Testis (tissue), 2 donors: ENCODE measurements at regions not wholly inside any gene's neighbourhood (a gene's known extent, or its start where the extent isn't known, plus 50 kb on each side); places are given as distances from the start of the nearest gene placed in this dataset.

ENCODE experiments used
- DNase-seq: peaks from one replicate; pipeline ENCODE4 v3.0.0-alpha.2; 2019
- H3K27ac ChIP-seq, 2 donors: fragments of 200-600 bp; sonication (generic); one replicate each; pipeline ENCODE4 v1.5.1; 2019
- H3K27me3 ChIP-seq: fragments of 200-600 bp; sonication (generic); one replicate; pipeline ENCODE4 v1.5.1; 2019
- H3K36me3 ChIP-seq: fragments of 200-600 bp; sonication (generic); one replicate; pipeline ENCODE4 v1.5.1; 2017; ENCODE audit warnings: low read depth; ENCODE audit errors: missing control alignments
- H3K4me1 ChIP-seq: fragments of 200-600 bp; sonication (generic); one replicate; pipeline ENCODE4 v1.5.1; 2019
- H3K4me3 ChIP-seq, 2 donors: fragments of 200-600 bp; sonication (generic); one replicate each; pipeline ENCODE4 v1.5.1; 2017 to 2019
- H3K9me3 ChIP-seq: fragments of 200-600 bp; sonication (generic); one replicate; pipeline ENCODE4 v1.5.1; 2017
- POLR2A ChIP-seq: fragments of 450-650 bp; IDR thresholded peaks from one replicate; pipeline ENCODE4 v1.6.1; 2017; ENCODE audit warnings: antibody characterized with exemption, mild to moderate bottlenecking, moderate library complexity
- WGBS, 2 donors: methylation state at CpG; one replicate each; pipeline ENCODE4 v1.1.5; 2018; 5-methylcytosine and 5-hydroxymethylcytosine counted together
- intact Hi-C: fragments of 100-400 bp; cut with DNase I; formaldehyde crosslinking; loops from one replicate; pipeline ENCODE4 v1.15.1; 2023; ENCODE audit warnings: low total_unique reads
- TF ChIP-seq, protein P1 (sequence below), 3 experiments: fragments of 450-650 bp in 2 of 3; fragments of 200-600 bp in 1 of 3; sonication (generic) in 1 of 3; IDR thresholded peaks; one replicate each; pipeline ENCODE4 v1.5.1; 2016 to 2019; ENCODE audit warnings: antibody characterized with exemption in 3 of 3, mild to moderate bottlenecking in 2 of 3, moderate library complexity in 1 of 3

GRCh38 chr4:27843776-27844175 is 983.1 kb downstream of the STIM2 start:
- no peak for TF ChIP-seq POLR2A
- TF ChIP-seq, protein P1, sequence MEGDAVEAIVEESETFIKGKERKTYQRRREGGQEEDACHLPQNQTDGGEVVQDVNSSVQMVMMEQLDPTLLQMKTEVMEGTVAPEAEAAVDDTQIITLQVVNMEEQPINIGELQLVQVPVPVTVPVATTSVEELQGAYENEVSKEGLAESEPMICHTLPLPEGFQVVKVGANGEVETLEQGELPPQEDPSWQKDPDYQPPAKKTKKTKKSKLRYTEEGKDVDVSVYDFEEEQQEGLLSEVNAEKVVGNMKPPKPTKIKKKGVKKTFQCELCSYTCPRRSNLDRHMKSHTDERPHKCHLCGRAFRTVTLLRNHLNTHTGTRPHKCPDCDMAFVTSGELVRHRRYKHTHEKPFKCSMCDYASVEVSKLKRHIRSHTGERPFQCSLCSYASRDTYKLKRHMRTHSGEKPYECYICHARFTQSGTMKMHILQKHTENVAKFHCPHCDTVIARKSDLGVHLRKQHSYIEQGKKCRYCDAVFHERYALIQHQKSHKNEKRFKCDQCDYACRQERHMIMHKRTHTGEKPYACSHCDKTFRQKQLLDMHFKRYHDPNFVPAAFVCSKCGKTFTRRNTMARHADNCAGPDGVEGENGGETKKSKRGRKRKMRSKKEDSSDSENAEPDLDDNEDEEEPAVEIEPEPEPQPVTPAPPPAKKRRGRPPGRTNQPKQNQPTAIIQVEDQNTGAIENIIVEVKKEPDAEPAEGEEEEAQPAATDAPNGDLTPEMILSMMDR (IDR thresholded peaks at IDR 0.05): no peak
- no peak for DNase-seq
- no peaks in the 10 kb centered on the region for H3K4me1 ChIP-seq
- H3K27ac ChIP-seq: no peak overlapping the region
- H3K27me3 ChIP-seq: no peaks in the 10 kb centered on the region
- H3K4me3 ChIP-seq: no peak overlapping the region
- no peaks in the 10 kb centered on the region for H3K9me3 ChIP-seq
- no peaks in the 10 kb centered on the region for H3K36me3 ChIP-seq
- intact Hi-C loops: no loop called here

DNA sequence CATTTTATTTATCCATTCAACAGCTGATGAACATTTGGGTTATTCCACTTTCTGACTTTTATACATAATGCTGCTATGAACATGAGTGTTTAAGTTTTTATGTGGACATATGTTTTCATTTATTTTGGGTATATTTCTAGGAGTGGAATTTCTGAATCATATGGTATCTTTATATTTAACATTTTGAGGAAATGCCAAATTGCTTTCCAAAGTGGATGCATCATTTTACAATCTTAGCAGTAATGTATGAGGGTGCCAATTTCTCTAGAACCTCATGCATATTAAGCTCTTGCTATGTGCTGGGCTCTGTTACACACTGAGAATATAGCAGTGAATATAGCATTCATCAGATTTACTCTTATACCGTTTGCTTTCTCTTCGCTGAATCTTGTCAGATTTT is 983.7 kb downstream of the STIM2 start:
- WGBS, 2 donors: 85 to 90% methylated on average over 2 of the region's 2 CpGs
- Histone ChIP-seq H3K9me3 (no peaks in the 10 kb centered on the region), H3K27me3 (no peaks in the 10 kb centered on the region), H3K4me3 (no peak overlapping the region), H3K27ac (no peak overlapping the region), H3K4me1 (no peaks in the 10 kb centered on the region), H3K36me3 (no peaks in the 10 kb centered on the region)
- TF ChIP-seq POLR2A: no peak
- DNase-seq: no peak
- intact Hi-C loops: no loop called here

DNA sequence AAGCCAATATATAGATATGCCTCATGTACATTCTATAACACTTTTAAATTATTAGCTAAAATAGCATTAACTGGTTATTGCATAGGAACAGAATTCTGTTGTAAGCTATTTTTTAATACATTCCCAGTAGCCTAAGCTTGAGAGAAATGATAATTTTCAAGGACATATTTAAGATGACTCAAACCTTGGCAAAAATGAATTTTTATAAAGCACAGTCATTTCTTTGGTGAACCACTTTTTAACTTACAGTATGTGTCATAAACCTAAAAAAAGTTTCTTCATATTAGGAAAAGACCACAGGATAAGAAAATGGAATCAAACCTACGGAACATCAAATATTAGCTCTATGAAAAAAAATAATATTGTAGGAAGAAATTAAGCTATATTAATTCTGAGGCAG is 986.3 kb downstream of the STIM2 start:
- intact Hi-C loops: no loop called here
- 85 to 97% methylated on average over 1 of the region's 1 CpG for WGBS, 2 donors
- TF ChIP-seq, protein P1 (IDR thresholded peaks at IDR 0.05): no peak
- TF ChIP-seq POLR2A: no peak
- Histone ChIP-seq H3K27ac (no peak overlapping the region), H3K36me3 (no peaks in the 10 kb centered on the region), H3K4me3 (no peak overlapping the region), H3K9me3 (no peaks in the 10 kb centered on the region), H3K4me1 (no peaks in the 10 kb centered on the region), H3K27me3 (no peaks in the 10 kb centered on the region)
- DNase-seq: no peak

DNA sequence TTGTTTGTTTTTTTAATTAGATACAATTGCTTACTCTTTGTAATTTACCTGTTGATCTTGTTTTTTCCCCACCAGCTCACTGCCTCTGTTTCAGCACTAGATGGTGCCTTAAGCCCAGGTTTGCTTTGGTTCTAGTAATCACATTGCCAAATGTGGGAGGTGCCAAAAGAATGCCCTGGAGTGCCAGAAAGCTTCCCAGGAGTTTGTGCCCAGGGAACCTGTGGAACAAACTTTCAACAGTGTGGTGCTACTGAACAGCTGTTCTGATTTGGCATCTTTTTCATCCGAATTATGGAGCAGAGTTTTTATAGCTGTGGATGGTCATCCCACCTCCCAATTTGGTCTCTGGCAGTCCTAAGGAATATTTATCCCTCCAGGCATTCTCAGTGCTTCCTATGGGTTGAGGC is 1000.7 kb downstream of the STIM2 start:
- WGBS, 2 donors: 20 to 33% methylated on average over 1 of the region's 1 CpG
- Histone ChIP-seq H3K4me1 (no peaks in the 10 kb centered on the region), H3K4me3 (no peak overlapping the region), H3K27me3 (no peaks in the 10 kb centered on the region), H3K9me3 (no peaks in the 10 kb centered on the region), H3K27ac (no peak overlapping the region), H3K36me3 (no peaks in the 10 kb centered on the region)
- TF ChIP-seq, protein P1 (IDR thresholded peaks at IDR 0.05): peak in 1 of 3 experiments; percentile 30
- TF ChIP-seq POLR2A: no peak
- intact Hi-C loops: no loop called here
- DNase-seq: peak; percentile 64

- Histone ChIP-seq H3K36me3 (no peaks in the 10 kb centered on the region), H3K27ac (no peak overlapping the region), H3K4me1 (no peaks in the 10 kb centered on the region), H3K9me3 (no peaks in the 10 kb centered on the region), H3K27me3 (no peaks in the 10 kb centered on the region), H3K4me3 (no peak overlapping the region)
- DNase-seq: no peak
- intact Hi-C loops: no loop called here
- 50 to 67% methylated on average over 5 of the region's 5 CpGs for WGBS, 2 donors
- TF ChIP-seq, protein P1 (IDR thresholded peaks at IDR 0.05): no peak
- no peak for TF ChIP-seq POLR2A
These were observed 1001.2 kb downstream of the STIM2 start for GRCh38 chr4:27861802-27862201.
